Endothelial cell (in vitro differentiated cells): ENCODE measurements at regions not wholly inside any gene's neighbourhood (a gene's known extent, or its start where the extent isn't known, plus 50 kb on each side); places are given as distances from the start of the nearest gene placed in this dataset.

Experiments used
- DNase-seq: peaks from one replicate; pipeline ENCODE4 v3.0.0; 2021; ENCODE audit warnings: low spot score
- H3K27ac Mint-ChIP-seq: one replicate; pipeline ENCODE4 v1.8.0; 2021; ENCODE audit warnings: mixed read lengths, inconsistent platforms; ENCODE audit not compliant: unreplicated experiment
- H3K27me3 Mint-ChIP-seq: one replicate; pipeline ENCODE4 v1.8.0; 2021; ENCODE audit warnings: mild to moderate bottlenecking, moderate library complexity, mixed read lengths, inconsistent platforms; ENCODE audit not compliant: unreplicated experiment
- H3K36me3 Mint-ChIP-seq: one replicate; pipeline ENCODE4 v1.8.0; 2021; ENCODE audit warnings: mild to moderate bottlenecking, low read depth, mixed read lengths, inconsistent platforms; ENCODE audit not compliant: unreplicated experiment
- H3K4me1 Mint-ChIP-seq: one replicate; pipeline ENCODE4 v1.8.0; 2021; ENCODE audit warnings: mild to moderate bottlenecking, mixed read lengths, inconsistent platforms; ENCODE audit not compliant: unreplicated experiment
- H3K4me3 Mint-ChIP-seq: one replicate; pipeline ENCODE4 v1.8.0; 2021; ENCODE audit warnings: mild to moderate bottlenecking, mixed read lengths, inconsistent platforms; ENCODE audit not compliant: unreplicated experiment
- H3K9me3 Mint-ChIP-seq: one replicate; pipeline ENCODE4 v1.8.0; 2021; ENCODE audit warnings: mixed read lengths, inconsistent platforms; ENCODE audit not compliant: unreplicated experiment
- CTCF ChIP-seq: fragments of 200-600 bp; sonication (generic); IDR thresholded peaks from one replicate; pipeline ENCODE4 v1.5.0; 2021; ENCODE audit warnings: antibody characterized with exemption; ENCODE audit not compliant: unreplicated experiment

GRCh38 chr3:187458921-187459320, 90.7 kb downstream of the RTP4 start:
- Mint-ChIP-seq H3K9me3 (no peaks in the 10 kb centered on the region), H3K27ac (no peak overlapping the region), H3K4me1 (no peaks in the 10 kb centered on the region), H3K27me3 (no peaks in the 10 kb centered on the region), H3K4me3 (no peak overlapping the region), H3K36me3 (peaks cover 2% of the 10 kb centered on the region)
- TF ChIP-seq CTCF = no peak
- DNase-seq = no peak

GRCh38 chr3:187458383-187458782, 90.2 kb downstream of the RTP4 start:
- H3K27ac Mint-ChIP-seq = no peak overlapping the region
- H3K27me3 Mint-ChIP-seq = no peaks in the 10 kb centered on the region
- H3K4me1 Mint-ChIP-seq = no peaks in the 10 kb centered on the region
- no peak for DNase-seq
- no peaks in the 10 kb centered on the region for H3K36me3 Mint-ChIP-seq
- H3K9me3 Mint-ChIP-seq = no peaks in the 10 kb centered on the region
- no peak overlapping the region for H3K4me3 Mint-ChIP-seq
- TF ChIP-seq CTCF = no peak

- H3K36me3 Mint-ChIP-seq = no peaks in the 10 kb centered on the region
- no peak overlapping the region for H3K4me3 Mint-ChIP-seq
- DNase-seq = no peak
- no peaks in the 10 kb centered on the region for H3K9me3 Mint-ChIP-seq
- H3K4me1 Mint-ChIP-seq = no peaks in the 10 kb centered on the region
- H3K27ac Mint-ChIP-seq = no peak overlapping the region
- no peaks in the 10 kb centered on the region for H3K27me3 Mint-ChIP-seq
- TF ChIP-seq CTCF = no peak
Measured at GRCh38 chr3:187456250-187456649, 88.1 kb downstream of the RTP4 start.

- Mint-ChIP-seq H3K36me3 (no peaks in the 10 kb centered on the region), H3K27me3 (no peaks in the 10 kb centered on the region), H3K27ac (no peak overlapping the region), H3K4me1 (no peaks in the 10 kb centered on the region), H3K9me3 (no peaks in the 10 kb centered on the region), H3K4me3 (no peak overlapping the region)
- no peak for TF ChIP-seq CTCF
- DNase-seq = no peak
Measured at GRCh38 chr3:187454085-187454815, 86.1 kb downstream of the RTP4 start.

GRCh38 chr3:187450431-187451190, 82.4 kb downstream of the RTP4 start:
- Mint-ChIP-seq H3K27ac (no peak overlapping the region), H3K9me3 (no peaks in the 10 kb centered on the region), H3K4me1 (no peaks in the 10 kb centered on the region), H3K36me3 (no peaks in the 10 kb centered on the region), H3K27me3 (no peaks in the 10 kb centered on the region), H3K4me3 (no peak overlapping the region)
- no peak for TF ChIP-seq CTCF
- no peak for DNase-seq
